ENCODE measurements at regions not wholly inside any gene's neighbourhood (a gene's known extent, or its start where the extent isn't known, plus 50 kb on each side); places are given as distances from the start of the nearest gene placed in this dataset.

DNA sequence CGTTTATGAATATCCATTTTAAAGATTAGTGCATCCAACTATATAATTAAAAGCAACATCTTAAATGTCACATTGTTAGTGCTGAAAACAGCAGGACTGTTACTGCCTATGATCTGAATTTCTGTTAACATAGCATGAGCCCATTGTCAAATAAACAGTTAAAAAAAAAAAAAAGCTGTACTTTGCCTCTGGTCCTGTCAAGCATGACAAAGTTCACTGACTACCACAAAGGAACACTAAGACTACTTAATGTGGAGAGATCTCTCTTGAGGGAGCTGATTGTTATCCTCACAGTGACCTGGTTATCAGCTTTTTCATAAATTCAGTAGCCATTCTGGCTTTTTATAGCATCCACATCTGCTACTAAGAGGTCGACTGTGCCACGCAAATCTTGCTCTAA is 228.1 kb downstream of the TMEM200A start:
- no peak for TF ChIP-seq EZH2phosphoT487 (IDR thresholded peaks at IDR 0.05; ENCODE audit: low read depth)
- TF ChIP-seq, protein P1, sequence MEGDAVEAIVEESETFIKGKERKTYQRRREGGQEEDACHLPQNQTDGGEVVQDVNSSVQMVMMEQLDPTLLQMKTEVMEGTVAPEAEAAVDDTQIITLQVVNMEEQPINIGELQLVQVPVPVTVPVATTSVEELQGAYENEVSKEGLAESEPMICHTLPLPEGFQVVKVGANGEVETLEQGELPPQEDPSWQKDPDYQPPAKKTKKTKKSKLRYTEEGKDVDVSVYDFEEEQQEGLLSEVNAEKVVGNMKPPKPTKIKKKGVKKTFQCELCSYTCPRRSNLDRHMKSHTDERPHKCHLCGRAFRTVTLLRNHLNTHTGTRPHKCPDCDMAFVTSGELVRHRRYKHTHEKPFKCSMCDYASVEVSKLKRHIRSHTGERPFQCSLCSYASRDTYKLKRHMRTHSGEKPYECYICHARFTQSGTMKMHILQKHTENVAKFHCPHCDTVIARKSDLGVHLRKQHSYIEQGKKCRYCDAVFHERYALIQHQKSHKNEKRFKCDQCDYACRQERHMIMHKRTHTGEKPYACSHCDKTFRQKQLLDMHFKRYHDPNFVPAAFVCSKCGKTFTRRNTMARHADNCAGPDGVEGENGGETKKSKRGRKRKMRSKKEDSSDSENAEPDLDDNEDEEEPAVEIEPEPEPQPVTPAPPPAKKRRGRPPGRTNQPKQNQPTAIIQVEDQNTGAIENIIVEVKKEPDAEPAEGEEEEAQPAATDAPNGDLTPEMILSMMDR (IDR thresholded peaks at IDR 0.05; ENCODE audit: low read depth, low read length) = no peak
- no peaks in the 10 kb centered on the region for H4K20me1 ChIP-seq (ENCODE audit: insufficient read depth, low read length)
- no peak overlapping the region for H3K4me2 ChIP-seq (ENCODE audit: low read length)
- H3K4me3 ChIP-seq (ENCODE audit: low read length) = no peak overlapping the region
- no peak overlapping the region for H3K27ac ChIP-seq (ENCODE audit: low read length)
- no peaks in the 10 kb centered on the region for H3K36me3 ChIP-seq (replicated peaks; ENCODE audit: low read depth, low read length)
- H3K4me1 ChIP-seq (ENCODE audit: low read length) = peaks cover 11% of the 10 kb centered on the region
- H3K9me3 ChIP-seq (ENCODE audit: insufficient read depth, low read length) = peaks cover 4% of the 10 kb centered on the region; the same call in 1 of the 2 replicates
- no peak overlapping the region for H2AFZ ChIP-seq (ENCODE audit: low read depth, low read length)
- no peak overlapping the region for H3K9ac ChIP-seq (ENCODE audit: low read length)
- no peaks in the 10 kb centered on the region for H3K27me3 ChIP-seq (ENCODE audit: low read depth, low read length)
- no peaks in the 10 kb centered on the region for H3K79me2 ChIP-seq (ENCODE audit: low read length)

DNA sequence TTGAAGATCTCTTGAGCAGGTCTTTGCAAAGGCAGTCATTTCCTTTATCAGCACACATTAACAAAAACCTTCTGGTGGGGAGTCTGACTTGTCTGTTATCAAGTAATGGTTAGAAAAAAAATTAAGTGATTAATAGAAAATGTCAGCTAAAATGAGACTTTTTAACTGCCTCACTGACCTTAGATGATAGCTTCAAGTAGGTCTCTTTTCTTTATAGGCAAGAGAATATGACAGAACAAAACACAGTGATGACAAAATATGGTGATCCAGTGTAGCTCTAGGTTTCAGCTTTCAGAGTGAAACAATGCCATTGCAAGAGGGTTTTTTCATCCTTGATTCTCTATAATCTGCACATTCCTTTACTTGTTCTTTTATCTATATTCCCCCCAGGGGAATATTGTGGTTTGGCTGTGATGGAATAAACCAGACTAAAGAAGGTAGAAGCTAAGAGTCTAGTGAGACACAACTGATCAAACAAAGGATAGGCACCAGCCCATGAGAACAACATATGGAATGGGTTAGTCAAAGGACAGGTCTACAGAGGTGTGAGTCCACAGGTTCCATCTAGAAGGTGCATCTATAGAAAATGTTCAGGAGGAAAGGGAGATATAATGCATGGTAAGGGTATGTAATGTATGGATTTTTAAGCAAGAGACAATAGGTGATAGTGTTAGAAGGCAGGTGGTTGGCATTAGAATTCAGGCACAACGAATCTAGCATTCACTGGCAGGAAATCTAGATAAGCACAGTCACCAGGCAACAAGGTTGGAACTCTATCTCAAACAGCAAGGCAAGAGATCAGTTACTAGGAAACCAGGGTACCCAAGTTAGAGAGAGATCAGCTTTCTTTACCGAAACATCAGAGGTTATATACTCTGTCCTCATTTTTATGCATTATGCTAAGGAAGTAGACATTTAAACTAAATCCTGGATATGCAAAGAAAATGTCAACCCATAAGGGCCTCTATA is 228.9 kb upstream of the SMLR1 start:
- Histone ChIP-seq H3K4me3 (ENCODE audit: low read length) (no peak overlapping the region), H3K79me2 (ENCODE audit: low read length) (no peaks in the 10 kb centered on the region), H3K9ac (ENCODE audit: low read length) (no peak overlapping the region), H3K4me1 (ENCODE audit: low read length) (peaks cover 4% of the 10 kb centered on the region), H3K4me2 (ENCODE audit: low read length) (no peak overlapping the region), H3K36me3 (replicated peaks; ENCODE audit: low read depth, low read length) (no peaks in the 10 kb centered on the region), H3K27me3 (ENCODE audit: low read depth, low read length) (no peaks in the 10 kb centered on the region), H4K20me1 (ENCODE audit: insufficient read depth, low read length) (no peaks in the 10 kb centered on the region), H3K27ac (ENCODE audit: low read length) (no peak overlapping the region), H2AFZ (ENCODE audit: low read depth, low read length) (no peak overlapping the region), H3K9me3 (ENCODE audit: insufficient read depth, low read length) (no peaks in the 10 kb centered on the region)
- TF ChIP-seq, protein P1 (IDR thresholded peaks at IDR 0.05; ENCODE audit: low read depth, low read length) = no peak
- no peak for TF ChIP-seq EZH2phosphoT487 (IDR thresholded peaks at IDR 0.05; ENCODE audit: low read depth)

DNA sequence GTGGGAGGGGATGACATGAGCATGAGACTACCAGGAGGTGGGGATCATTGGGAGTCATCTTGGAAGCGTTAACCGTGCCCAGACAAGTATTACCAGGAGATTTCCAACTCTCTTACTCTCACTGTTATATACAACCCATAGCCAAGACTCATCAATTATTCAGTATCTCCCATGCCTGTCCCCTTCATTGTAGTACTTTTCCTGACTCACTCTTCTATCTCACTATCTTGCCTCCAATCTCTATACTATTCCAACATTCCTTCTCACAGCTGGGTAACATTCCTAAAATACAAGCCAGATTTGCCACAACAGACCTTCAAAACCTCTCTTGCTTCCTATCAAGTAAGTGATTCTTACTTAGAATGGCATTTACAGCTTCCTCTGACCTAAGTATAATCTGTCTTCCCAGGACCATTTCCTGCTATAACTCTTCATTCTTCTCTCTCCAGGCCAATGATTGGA is 226.3 kb upstream of the SMLR1 start:
- H3K9ac ChIP-seq (ENCODE audit: low read length) = no peak overlapping the region
- no peak overlapping the region for H3K27ac ChIP-seq (ENCODE audit: low read length)
- H3K9me3 ChIP-seq (ENCODE audit: insufficient read depth, low read length) = no peaks in the 10 kb centered on the region
- no peaks in the 10 kb centered on the region for H4K20me1 ChIP-seq (ENCODE audit: insufficient read depth, low read length)
- no peaks in the 10 kb centered on the region for H3K79me2 ChIP-seq (ENCODE audit: low read length)
- no peak overlapping the region for H3K4me3 ChIP-seq (ENCODE audit: low read length)
- H3K4me1 ChIP-seq (ENCODE audit: low read length) = no peaks in the 10 kb centered on the region
- H3K27me3 ChIP-seq (ENCODE audit: low read depth, low read length) = no peaks in the 10 kb centered on the region
- H3K36me3 ChIP-seq (replicated peaks; ENCODE audit: low read depth, low read length) = no peaks in the 10 kb centered on the region
- H3K4me2 ChIP-seq (ENCODE audit: low read length) = no peak overlapping the region
- no peak for TF ChIP-seq EZH2phosphoT487 (IDR thresholded peaks at IDR 0.05; ENCODE audit: low read depth)
- TF ChIP-seq, protein P1 (IDR thresholded peaks at IDR 0.05; ENCODE audit: low read depth, low read length) = no peak
- no peak overlapping the region for H2AFZ ChIP-seq (ENCODE audit: low read depth, low read length)

- Histone ChIP-seq H3K4me2 (ENCODE audit: low read length) (no peak overlapping the region), H3K27me3 (ENCODE audit: low read depth, low read length) (no peaks in the 10 kb centered on the region), H3K9ac (ENCODE audit: low read length) (no peak overlapping the region), H3K36me3 (replicated peaks; ENCODE audit: low read depth, low read length) (no peaks in the 10 kb centered on the region), H4K20me1 (ENCODE audit: insufficient read depth, low read length) (no peaks in the 10 kb centered on the region), H3K4me1 (ENCODE audit: low read length) (no peaks in the 10 kb centered on the region), H3K79me2 (ENCODE audit: low read length) (no peaks in the 10 kb centered on the region), H2AFZ (ENCODE audit: low read depth, low read length) (no peak overlapping the region), H3K9me3 (ENCODE audit: insufficient read depth, low read length) (no peaks in the 10 kb centered on the region), H3K27ac (ENCODE audit: low read length) (no peak overlapping the region), H3K4me3 (ENCODE audit: low read length) (no peak overlapping the region)
- TF ChIP-seq, protein P1 (IDR thresholded peaks at IDR 0.05; ENCODE audit: low read depth, low read length) = no peak
- no peak for TF ChIP-seq EZH2phosphoT487 (IDR thresholded peaks at IDR 0.05; ENCODE audit: low read depth)
Measured at GRCh38 chr6:130602151-130602770, 224.9 kb upstream of the SMLR1 start.

Measured in OCI-LY3 (cell line).